H1 (cell line): ENCODE measurements at regions not wholly inside any gene's neighbourhood (a gene's known extent, or its start where the extent isn't known, plus 50 kb on each side); places are given as distances from the start of the nearest gene placed in this dataset.
A peak's percentile ranks its signal among the peaks of the same experiment; 100 is the strongest.

Source experiments
- CTCF ChIA-PET: fragments of 300-600 bp; sonication (Branson Sonifier 250); formaldehyde crosslinking; loops from one replicate; lab custom pipeline; 2021; ENCODE audit not compliant: partially characterized antibody; lab: Charles Lee
- POLR2A ChIA-PET: fragments of 300-600 bp; sonication (Branson Sonifier 250); formaldehyde crosslinking; loops from one replicate; lab custom pipeline; 2021; ENCODE audit warnings: inconsistent platforms; ENCODE audit not compliant: partially characterized antibody; lab: Charles Lee
- DNase-seq, 2 experiments: peaks; one replicate each; pipeline versions ENCODE4 v3.0.0 to v3.0.0-alpha.2; 2010 to 2022; ENCODE audit warnings: low spot score in 2 of 2, low read depth in 1 of 2, mixed read lengths in 1 of 2
- FAIRE-seq: peaks from 2 replicates; lab custom pipeline; 2011; peaks lifted over from hg19 to GRCh38; lab: Jason Lieb, UNC
- H2AFZ ChIP-seq: 2 replicates; pipeline ENCODE4 v1.8.1; 2012; ENCODE audit warnings: low read length, inconsistent platforms
- H2AK5ac ChIP-seq: 2 replicates; pipeline ENCODE4 v1.6.1; 2013; ENCODE audit warnings: low read depth, low read length
- H2BK120ac ChIP-seq: replicated peaks from 2 replicates; pipeline ENCODE3; 2013; ENCODE audit warnings: low read depth, low read length, inconsistent platforms
- H2BK12ac ChIP-seq: 2 replicates; pipeline ENCODE4 v1.6.1; 2013; ENCODE audit warnings: low read depth, low read length
- H2BK15ac ChIP-seq: 2 replicates; pipeline ENCODE4 v1.6.1; 2013; ENCODE audit warnings: low read length
- H2BK20ac ChIP-seq: 2 replicates; pipeline ENCODE4 v1.6.1; 2013; ENCODE audit warnings: low read length
- H2BK5ac ChIP-seq: 2 replicates; pipeline ENCODE4 v1.6.1; 2013; ENCODE audit warnings: low read depth, low read length
- H3K14ac ChIP-seq: 2 replicates; pipeline ENCODE4 v1.6.1; 2013; ENCODE audit warnings: inconsistent platforms; ENCODE audit not compliant: insufficient read length
- H3K18ac ChIP-seq: 2 replicates; pipeline ENCODE4 v1.6.1; 2013; ENCODE audit warnings: low read length; ENCODE audit errors: extremely low read depth
- H3K23ac ChIP-seq: 2 replicates; pipeline ENCODE4 v1.6.1; 2013; ENCODE audit warnings: inconsistent platforms; ENCODE audit not compliant: insufficient read length
- H3K23me2 ChIP-seq: 2 replicates; pipeline ENCODE4 v1.6.1; 2013; ENCODE audit warnings: low read depth, low read length
- H3K27ac ChIP-seq: 2 replicates; pipeline ENCODE4 v1.6.1; 2011; ENCODE audit warnings: low read depth, low read length, inconsistent platforms
- H3K27me3 ChIP-seq, 4 experiments: replicated peaks in 1 of 4; 1 replicate in 1 of 4; 2 replicates in 3 of 4; pipeline versions ENCODE4 v1.6.1 to v1.8.1; 2011 to 2013; ENCODE audit warnings: low read length in 3 of 4, mild to moderate bottlenecking in 3 of 4, inconsistent platforms in 2 of 4, mixed read lengths in 2 of 4, moderate library complexity in 1 of 4; ENCODE audit not compliant: control insufficient read depth in 3 of 4, insufficient read depth in 3 of 4; ENCODE audit errors: extremely low read depth in 1 of 4
- H3K36me3 ChIP-seq, 4 experiments: 2 replicates each; pipeline versions ENCODE4 v1.6.1 to v1.8.1; 2011 to 2013; ENCODE audit warnings: mild to moderate bottlenecking in 4 of 4, low read length in 3 of 4, moderate library complexity in 2 of 4, control low read depth in 1 of 4, inconsistent platforms in 1 of 4; ENCODE audit not compliant: insufficient read depth in 4 of 4, control insufficient read depth in 2 of 4
- H3K4ac ChIP-seq: replicated peaks from 2 replicates; pipeline ENCODE3; 2013; ENCODE audit warnings: low read length, low read depth, mixed read lengths, inconsistent platforms; ENCODE audit not compliant: insufficient read length
- H3K4me1 ChIP-seq, 4 experiments: replicated peaks in 1 of 4; 1 replicate in 1 of 4; 2 replicates in 3 of 4; pipeline versions ENCODE4 v1.6.1 to v1.8.1; 2011 to 2013; ENCODE audit warnings: low read length in 3 of 4, inconsistent platforms in 2 of 4, mixed read lengths in 1 of 4; ENCODE audit not compliant: insufficient read depth in 4 of 4, control insufficient read depth in 3 of 4
- H3K4me2 ChIP-seq, 2 experiments: 2 replicates each; pipeline versions ENCODE4 v1.6.1 to v1.8.1; 2011 to 2013; ENCODE audit warnings: low read depth in 2 of 2, low read length in 2 of 2, control low read depth in 1 of 2, inconsistent platforms in 1 of 2, mild to moderate bottlenecking in 1 of 2; ENCODE audit not compliant: insufficient read depth in 1 of 2
- H3K4me3 ChIP-seq, 4 experiments: fragments of 200-600, 300-600 bp in 1 of 4; sonication (generic), shearing (Covaris generic), sonication (Bioruptor Twin) in 1 of 4; 2 replicates each; pipeline versions ENCODE4 v1.5.1 to v1.8.1; 2011 to 2016; ENCODE audit warnings: low read length in 4 of 4, low read depth in 3 of 4, control low read depth in 2 of 4, inconsistent platforms in 2 of 4, mild to moderate bottlenecking in 2 of 4, mixed read lengths in 1 of 4, moderate library complexity in 1 of 4; ENCODE audit not compliant: insufficient read depth in 2 of 4; ENCODE audit errors: extremely low read depth in 1 of 4
- H3K56ac ChIP-seq: replicated peaks from 2 replicates; pipeline ENCODE3; 2013; ENCODE audit warnings: low read depth, mild to moderate bottlenecking, mixed read lengths, low read length, inconsistent platforms; ENCODE audit not compliant: insufficient read length
- H3K79me1 ChIP-seq: 2 replicates; pipeline ENCODE4 v1.6.1; 2013; ENCODE audit warnings: low read depth, low read length, control low read depth
- H3K79me2 ChIP-seq, 2 experiments: 2 replicates each; pipeline versions ENCODE4 v1.6.1 to v1.8.1; 2012 to 2013; ENCODE audit warnings: low read length in 2 of 2, mild to moderate bottlenecking in 2 of 2, inconsistent platforms in 1 of 2; ENCODE audit not compliant: insufficient read depth in 2 of 2, control insufficient read depth in 1 of 2
- H3K9ac ChIP-seq, 4 experiments: replicated peaks in 1 of 4; 1 replicate in 1 of 4; 2 replicates in 3 of 4; pipeline versions ENCODE4 v1.6.1 to v1.8.1; 2011 to 2013; ENCODE audit warnings: low read depth in 3 of 4, low read length in 3 of 4, control low read depth in 2 of 4, mild to moderate bottlenecking in 2 of 4, moderate library complexity in 2 of 4, inconsistent platforms in 1 of 4; ENCODE audit errors: extremely low read depth in 1 of 4
- H3K9me3 ChIP-seq, 2 experiments: 2 replicates each; pipeline versions ENCODE4 v1.6.1 to v1.8.1; 2012 to 2013; ENCODE audit warnings: mild to moderate bottlenecking in 2 of 2, moderate library complexity in 2 of 2, control low read depth in 1 of 2, inconsistent platforms in 1 of 2, low read depth in 1 of 2, low read length in 1 of 2, mixed read lengths in 1 of 2; ENCODE audit not compliant: insufficient read depth in 2 of 2
- H4K20me1 ChIP-seq, 2 experiments: replicated peaks in 1 of 2; 2 replicates each; pipeline versions ENCODE3 to v1.8.1; 2011 to 2013; ENCODE audit warnings: inconsistent platforms in 2 of 2, low read length in 2 of 2, mild to moderate bottlenecking in 1 of 2; ENCODE audit not compliant: insufficient read depth in 2 of 2, control insufficient read depth in 1 of 2
- H4K5ac ChIP-seq: 2 replicates; pipeline ENCODE4 v1.6.1; 2013; ENCODE audit warnings: low read length, low read depth, mixed read lengths, inconsistent platforms; ENCODE audit not compliant: insufficient read length
- H4K8ac ChIP-seq: 2 replicates; pipeline ENCODE4 v1.8.0; 2013; ENCODE audit warnings: mild to moderate bottlenecking, moderate library complexity, low read length, inconsistent platforms; ENCODE audit not compliant: insufficient read depth; ENCODE audit errors: extremely low read depth
- H4K91ac ChIP-seq: replicated peaks from 2 replicates; pipeline ENCODE3; 2013; ENCODE audit warnings: low read length, mixed read lengths, inconsistent platforms; ENCODE audit not compliant: insufficient read length
- E2F6 ChIP-seq: IDR thresholded peaks from 2 replicates; pipeline ENCODE4 v1.6.1; 2012; ENCODE audit warnings: inconsistent platforms
- JUN ChIP-seq: IDR thresholded peaks from 2 replicates; pipeline ENCODE4 v1.6.1; 2011; ENCODE audit warnings: low read depth, mild to moderate bottlenecking, improper control_type of control experiment, low read length
- TEAD4 ChIP-seq: IDR thresholded peaks from 2 replicates; pipeline ENCODE4 v1.6.1; 2012; ENCODE audit warnings: low read depth, low read length, inconsistent platforms, mixed read lengths
- WGBS, 2 experiments: shearing (Covaris generic) in 1 of 2; methylation state at CpG; one replicate each; pipeline versions ENCODE4 v1.1.6 to v1.1.7; 2013 to 2015; ENCODE audit warnings: low lambda C conversion rate in 2 of 2, mixed read lengths in 2 of 2, inconsistent platforms in 1 of 2, low coverage in 1 of 2, missing lambda C conversion rate in 1 of 2; ENCODE audit not compliant: insufficient replicate concordance in 2 of 2, insufficient coverage in 1 of 2, insufficient read length in 1 of 2; ENCODE audit errors: extremely low coverage in 1 of 2, missing lambda C conversion rate in 1 of 2; 5-methylcytosine and 5-hydroxymethylcytosine counted together

- 93% methylated on average over 2 of the region's 2 CpGs; no CpG with 5 or more reads in 1 of the 2 experiments for WGBS, 2 experiments
- H3K27ac ChIP-seq: no peak overlapping the region
- no peak overlapping the region; the same call in 1 of the 2 replicates for H2BK12ac ChIP-seq
- H4K91ac ChIP-seq: no peak overlapping the region
- H3K4ac ChIP-seq: no peak overlapping the region
- no peak overlapping the region for H2AK5ac ChIP-seq
- no peak overlapping the region for H2AFZ ChIP-seq
- H3K56ac ChIP-seq: no peak overlapping the region
- H4K5ac ChIP-seq: no peak overlapping the region
- H3K27me3 ChIP-seq: peaks cover 0 to 4% (median 1%) of the 10 kb centered on the region in 4 experiments; a peak in 4 of 7 replicates
- no peak overlapping the region for H3K18ac ChIP-seq
- no peak overlapping the region for H3K14ac ChIP-seq
- H3K36me3 ChIP-seq: no peaks in the 10 kb centered on the region
- H2BK120ac ChIP-seq: no peak overlapping the region
- H3K4me1 ChIP-seq: peaks cover 3 to 16% (median 7%) of the 10 kb centered on the region in 4 experiments; a peak in 5 of 7 replicates
- no peaks in the 10 kb centered on the region for H3K79me1 ChIP-seq
- ChIA-PET POLR2A (no interaction called here), CTCF (interaction anchor here (0.8 kb wide), 1 partner anchor 22 kb away, joined by 3 read pairs; no protein-coding TSS in a partner anchor)
- H3K23me2 ChIP-seq: no peaks in the 10 kb centered on the region; the same call in 1 of the 2 replicates
- no peak overlapping the region for H4K8ac ChIP-seq
- no peak overlapping the region for H3K23ac ChIP-seq
- no peak overlapping the region for H2BK5ac ChIP-seq
- H2BK15ac ChIP-seq: 0 out of 2 replicates have a peak overlapping the region, but pooled peaks have one; percentile 37
- FAIRE-seq: no peak
- H2BK20ac ChIP-seq: no peak overlapping the region
- no peak for DNase-seq
- peaks cover 0 to 6% of the 10 kb centered on the region in 2 experiments; a peak in 3 of 4 replicates for H3K9me3 ChIP-seq
- H3K79me2 ChIP-seq: no peaks in the 10 kb centered on the region
- no peak overlapping the region for H3K4me2 ChIP-seq
- H4K20me1 ChIP-seq: no peaks in the 10 kb centered on the region
- no peak overlapping the region for H3K4me3 ChIP-seq
- no peak overlapping the region for H3K9ac ChIP-seq
- 0 out of 2 replicates have a peak, but pooled peaks have one; percentile 29 for TF ChIP-seq TEAD4
- TF ChIP-seq JUN: no peak
- TF ChIP-seq E2F6: no peak
Measured at GRCh38 chr16:5215901-5216300, 118.3 kb upstream of the EEF2KMT start.
